ENCODE measurements at regions not wholly inside any gene's neighbourhood (a gene's known extent, or its start where the extent isn't known, plus 50 kb on each side); places are given as distances from the start of the nearest gene placed in this dataset.

DNA sequence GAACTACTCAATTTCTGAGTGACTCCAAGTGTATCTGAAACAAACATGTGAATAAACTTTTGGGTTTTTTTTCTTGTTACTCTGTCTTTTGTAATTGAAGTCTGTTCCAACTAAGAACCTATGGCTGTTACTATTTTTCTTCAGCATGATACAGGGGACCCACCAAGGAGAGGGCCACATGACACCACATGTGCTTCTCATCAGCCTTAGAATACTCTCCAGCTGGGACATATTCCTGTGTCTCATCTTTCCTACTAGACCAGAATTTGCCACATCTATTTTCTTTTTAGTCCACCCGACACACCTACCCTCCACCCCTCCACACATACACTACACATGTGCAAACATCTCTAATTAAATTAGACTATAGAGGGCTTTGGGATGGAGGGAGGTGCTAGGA is 191.7 kb upstream of the NDUFV2 start:
- no peak for TF ChIP-seq POLR2A (IDR thresholded peaks at IDR 0.05; ENCODE audit: low read depth, low read length)
- TF ChIP-seq, protein P1, sequence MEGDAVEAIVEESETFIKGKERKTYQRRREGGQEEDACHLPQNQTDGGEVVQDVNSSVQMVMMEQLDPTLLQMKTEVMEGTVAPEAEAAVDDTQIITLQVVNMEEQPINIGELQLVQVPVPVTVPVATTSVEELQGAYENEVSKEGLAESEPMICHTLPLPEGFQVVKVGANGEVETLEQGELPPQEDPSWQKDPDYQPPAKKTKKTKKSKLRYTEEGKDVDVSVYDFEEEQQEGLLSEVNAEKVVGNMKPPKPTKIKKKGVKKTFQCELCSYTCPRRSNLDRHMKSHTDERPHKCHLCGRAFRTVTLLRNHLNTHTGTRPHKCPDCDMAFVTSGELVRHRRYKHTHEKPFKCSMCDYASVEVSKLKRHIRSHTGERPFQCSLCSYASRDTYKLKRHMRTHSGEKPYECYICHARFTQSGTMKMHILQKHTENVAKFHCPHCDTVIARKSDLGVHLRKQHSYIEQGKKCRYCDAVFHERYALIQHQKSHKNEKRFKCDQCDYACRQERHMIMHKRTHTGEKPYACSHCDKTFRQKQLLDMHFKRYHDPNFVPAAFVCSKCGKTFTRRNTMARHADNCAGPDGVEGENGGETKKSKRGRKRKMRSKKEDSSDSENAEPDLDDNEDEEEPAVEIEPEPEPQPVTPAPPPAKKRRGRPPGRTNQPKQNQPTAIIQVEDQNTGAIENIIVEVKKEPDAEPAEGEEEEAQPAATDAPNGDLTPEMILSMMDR (IDR thresholded peaks at IDR 0.05; ENCODE audit: extremely low read depth in 1 of 2, insufficient read depth in 1 of 2, low read depth in 1 of 2, low read length in 2 of 2) = no peak
- no peak for TF ChIP-seq EZH2 (IDR thresholded peaks at IDR 0.05; ENCODE audit: borderline replicate concordance, low read depth, low read length, severe bottlenecking)
- no peak for TF ChIP-seq MAX (IDR thresholded peaks at IDR 0.05; ENCODE audit: insufficient read depth, insufficient read length)
- TF ChIP-seq POLR2AphosphoS5 (IDR thresholded peaks at IDR 0.05; ENCODE audit: insufficient read depth, low read depth, low read length) = no peak
- TF ChIP-seq JUN (IDR thresholded peaks at IDR 0.05; ENCODE audit: borderline replicate concordance, insufficient read depth, insufficient read length, low read depth) = no peak
- no peak for TF ChIP-seq GATA2 (IDR thresholded peaks at IDR 0.05; ENCODE audit: insufficient read depth, insufficient read length, low read depth, low read length)
